Esophagus muscularis mucosa (tissue), 4 donors: ENCODE measurements at regions not wholly inside any gene's neighbourhood (a gene's known extent, or its start where the extent isn't known, plus 50 kb on each side); places are given as distances from the start of the nearest gene placed in this dataset.

Experiments
- DNase-seq: peaks from one replicate; pipeline ENCODE4 v3.0.0-alpha.2; 2017; ENCODE audit errors: extremely low spot score
- H3K27ac ChIP-seq, 4 donors: fragments of 200-600 bp; sonication (generic); replicated peaks in 1 of 4; 1 replicate in 3 of 4; 2 replicates in 1 of 4; pipeline ENCODE4 v1.5.1; 2016 to 2019; ENCODE audit warnings: mild to moderate bottlenecking in 1 of 4
- H3K27me3 ChIP-seq, 4 donors: fragments of 200-600 bp; sonication (generic); one replicate each; pipeline versions ENCODE4 v1.5.1 to v1.6.0; 2016 to 2019
- H3K36me3 ChIP-seq, 4 donors: fragments of 200-600 bp; sonication (generic); one replicate each; pipeline ENCODE4 v1.5.1; 2016 to 2019
- H3K4me1 ChIP-seq, 4 donors: fragments of 200-600 bp; sonication (generic); one replicate each; pipeline ENCODE4 v1.5.1; 2016 to 2019
- H3K4me3 ChIP-seq, 4 donors: fragments of 200-600 bp; sonication (generic); 1 replicate in 2 of 4; 2 replicates in 2 of 4; pipeline ENCODE4 v1.5.1; 2016 to 2019; ENCODE audit warnings: mild to moderate bottlenecking in 4 of 4, moderate library complexity in 1 of 4
- H3K9me3 ChIP-seq, 4 donors: fragments of 200-600 bp; sonication (generic); 1 replicate in 3 of 4; 2 replicates in 1 of 4; pipeline ENCODE4 v1.5.1; 2016 to 2019
- CTCF ChIP-seq, 3 experiments: fragments of 200-600 bp in 2 of 3; fragments of 450-650 bp in 1 of 3; sonication (generic) in 2 of 3; IDR thresholded peaks; one replicate each; pipeline ENCODE4 v1.5.1; 2017 to 2019; ENCODE audit warnings: antibody characterized with exemption in 3 of 3, mild to moderate bottlenecking in 2 of 3, moderate library complexity in 1 of 3
- EP300 ChIP-seq: sonication (generic); formaldehyde crosslinking; IDR thresholded peaks from one replicate; pipeline ENCODE4 v1.6.1; 2017; ENCODE audit warnings: antibody characterized with exemption
- POLR2A ChIP-seq: fragments of 450-650 bp; IDR thresholded peaks from one replicate; pipeline ENCODE4 v1.6.1; 2017; ENCODE audit warnings: antibody characterized with exemption, moderate library complexity, mild to moderate bottlenecking, low read depth
- POLR2AphosphoS5 ChIP-seq, 2 donors: sonication (generic); formaldehyde crosslinking; IDR thresholded peaks; one replicate each; pipeline ENCODE4 v1.6.1; 2017; ENCODE audit warnings: antibody characterized with exemption in 2 of 2
- WGBS: methylation state at CpG from one replicate; pipeline ENCODE4 v1.1.5; 2018; 5-methylcytosine and 5-hydroxymethylcytosine counted together
- intact Hi-C: fragments of 100-400 bp; cut with DNase I; formaldehyde crosslinking; loops from one replicate; pipeline ENCODE4 v1.15.1; 2023
- small RNA-seq, 3 donors: library from RNA; depleted of rRNA; stranded (forward); fragments of <200 nt; gene quantifications; one replicate each; pipeline ENCODE3, GENCODE V24; 2016

- intact Hi-C loops, result no loop called here
- Histone ChIP-seq H3K27ac (no peak overlapping the region), H3K9me3 (peaks cover 0 to 27% (median 17%) of the 10 kb centered on the region in 4 donors), H3K27me3 (no peaks in the 10 kb centered on the region), H3K4me3 (no peak overlapping the region), H3K4me1 (peaks cover 0 to 8% (median 0%) of the 10 kb centered on the region in 4 donors), H3K36me3 (no peaks in the 10 kb centered on the region)
- TF ChIP-seq POLR2AphosphoS5 (IDR thresholded peaks at IDR 0.05), result no peak
- TF ChIP-seq POLR2A, result no peak
- TF ChIP-seq CTCF (IDR thresholded peaks at IDR 0.05), result no peak
- TF ChIP-seq EP300, result no peak
- DNase-seq, result no peak
- WGBS, result 84% methylated on average over 8 of the region's 8 CpGs
These were observed 56.3 kb upstream of the MAP10 start for GRCh38 chr1:232748910-232749368.

GRCh38 chr1:232751393-232752140 is 53.6 kb upstream of the MAP10 start:
- Histone ChIP-seq H3K4me3 (no peak overlapping the region), H3K36me3 (no peaks in the 10 kb centered on the region), H3K27ac (no peak overlapping the region), H3K9me3 (peaks cover 0 to 27% (median 17%) of the 10 kb centered on the region in 4 donors), H3K27me3 (no peaks in the 10 kb centered on the region), H3K4me1 (peaks cover 0 to 8% (median 0%) of the 10 kb centered on the region in 4 donors)
- TF ChIP-seq POLR2AphosphoS5 (IDR thresholded peaks at IDR 0.05) (no peak), CTCF (IDR thresholded peaks at IDR 0.05) (no peak), EP300 (no peak), POLR2A (no peak)
- WGBS, result 29% methylated on average over 7 of the region's 7 CpGs
- intact Hi-C loops, result no loop called here
- DNase-seq, result no peak

- intact Hi-C loops, result no loop called here
- no peaks in the 10 kb centered on the region for H3K36me3 ChIP-seq
- peaks cover 0 to 8% (median 0%) of the 10 kb centered on the region in 4 donors for H3K4me1 ChIP-seq
- 53% methylated on average over 1 of the region's 1 CpG for WGBS
- no peaks in the 10 kb centered on the region for H3K27me3 ChIP-seq
- no peak overlapping the region for H3K27ac ChIP-seq
- H3K9me3 ChIP-seq, result peaks cover 0 to 26% (median 15%) of the 10 kb centered on the region in 4 donors
- no peak for DNase-seq
- TF ChIP-seq CTCF (IDR thresholded peaks at IDR 0.05) (no peak), EP300 (no peak), POLR2A (no peak), POLR2AphosphoS5 (IDR thresholded peaks at IDR 0.05) (no peak)
- no peak overlapping the region for H3K4me3 ChIP-seq
These were observed 52.9 kb upstream of the MAP10 start for GRCh38 chr1:232752365-232752764.

- DNase-seq, result no peak
- peaks cover 0 to 8% (median 0%) of the 10 kb centered on the region in 4 donors for H3K4me1 ChIP-seq
- H3K27ac ChIP-seq, result no peak overlapping the region
- H3K27me3 ChIP-seq, result no peaks in the 10 kb centered on the region
- 86% methylated on average over 1 of the region's 1 CpG for WGBS
- H3K9me3 ChIP-seq, result peaks cover 0 to under 1% (median 0%) of the 10 kb centered on the region in 4 donors
- no peak for TF ChIP-seq EP300
- no peak for TF ChIP-seq CTCF (IDR thresholded peaks at IDR 0.05)
- TF ChIP-seq POLR2A, result no peak
- TF ChIP-seq POLR2AphosphoS5 (IDR thresholded peaks at IDR 0.05), result no peak
- no peaks in the 10 kb centered on the region for H3K36me3 ChIP-seq
- no peak overlapping the region for H3K4me3 ChIP-seq
- intact Hi-C loops, result no loop called here
These were observed 50.3 kb upstream of the MAP10 start for GRCh38 chr1:232754930-232755329.

Small RNAs in the stretch of these regions (small RNA-seq; reads per million reads assigned to genes)
- 0 reads per million in 3 donors for gene RNU6-1211P
